NOMO-1 treated with DMSO at 0.1 percent for 48 hours (cell line): ENCODE measurements at regions not wholly inside any gene's neighbourhood (a gene's known extent, or its start where the extent isn't known, plus 50 kb on each side); places are given as distances from the start of the nearest gene placed in this dataset.

Experiments used
- DNase-seq: peaks from one replicate; lab custom pipeline; 2025; ENCODE audit not compliant: unreplicated experiment; lab: John Stamatoyannopoulos, UW

- no peak for DNase-seq
Measured at GRCh38 chr9:7354704-7355103, 444.9 kb downstream of the DMAC1 start.

- no peak for DNase-seq
Measured at GRCh38 chr9:7348692-7349091, 450.9 kb downstream of the DMAC1 start.

GRCh38 chr9:7347556-7347955 is 452.0 kb downstream of the DMAC1 start:
- no peak for DNase-seq

- no peak for DNase-seq
Measured at GRCh38 chr9:7346144-7346543, 453.4 kb downstream of the DMAC1 start.

- no peak for DNase-seq
Measured at GRCh38 chr9:7342736-7343135, 456.8 kb downstream of the DMAC1 start.

- DNase-seq, result no peak
Measured at GRCh38 chr9:7342229-7342628, 457.3 kb downstream of the DMAC1 start.

- DNase-seq, result no peak
Measured at GRCh38 chr9:7341571-7341970, 458.0 kb downstream of the DMAC1 start.

GRCh38 chr9:7340451-7340850 is 459.1 kb downstream of the DMAC1 start:
- no peak for DNase-seq

GRCh38 chr9:7338586-7339281 is 460.8 kb downstream of the DMAC1 start:
- DNase-seq, result no peak

GRCh38 chr9:7336356-7337065 is 463.1 kb downstream of the DMAC1 start:
- no peak for DNase-seq

GRCh38 chr9:7333719-7334118 is 465.9 kb downstream of the DMAC1 start:
- no peak for DNase-seq

GRCh38 chr9:7332780-7333179 is 466.8 kb downstream of the DMAC1 start:
- no peak for DNase-seq

- DNase-seq, result no peak
Measured at GRCh38 chr9:7328453-7328852, 471.1 kb downstream of the DMAC1 start.

GRCh38 chr9:7325995-7326394 is 473.6 kb downstream of the DMAC1 start:
- DNase-seq, result no peak

GRCh38 chr9:7324152-7324598 is 475.4 kb downstream of the DMAC1 start:
- DNase-seq, result no peak

- no peak for DNase-seq
Measured at GRCh38 chr9:7320841-7321240, 478.7 kb downstream of the DMAC1 start.

- DNase-seq, result no peak
Measured at GRCh38 chr9:7320139-7320538, 479.4 kb downstream of the DMAC1 start.

- no peak for DNase-seq
Measured at GRCh38 chr9:7318920-7319319, 480.7 kb downstream of the DMAC1 start.

GRCh38 chr9:7316967-7317366 is 482.6 kb downstream of the DMAC1 start:
- no peak for DNase-seq

- no peak for DNase-seq
Measured at GRCh38 chr9:7316166-7316795, 483.3 kb downstream of the DMAC1 start.

GRCh38 chr9:7315746-7316145 is 483.8 kb downstream of the DMAC1 start:
- no peak for DNase-seq

- no peak for DNase-seq
Measured at GRCh38 chr9:7315116-7315515, 484.5 kb downstream of the DMAC1 start.
